ENCODE measurements at regions not wholly inside any gene's neighbourhood (a gene's known extent, or its start where the extent isn't known, plus 50 kb on each side); places are given as distances from the start of the nearest gene placed in this dataset.
"Not testable (repeated sequence)": the region's sequence is repeated elsewhere in the genome, so short reads cannot be mapped to it uniquely, and the experiment has no call there.

DNA sequence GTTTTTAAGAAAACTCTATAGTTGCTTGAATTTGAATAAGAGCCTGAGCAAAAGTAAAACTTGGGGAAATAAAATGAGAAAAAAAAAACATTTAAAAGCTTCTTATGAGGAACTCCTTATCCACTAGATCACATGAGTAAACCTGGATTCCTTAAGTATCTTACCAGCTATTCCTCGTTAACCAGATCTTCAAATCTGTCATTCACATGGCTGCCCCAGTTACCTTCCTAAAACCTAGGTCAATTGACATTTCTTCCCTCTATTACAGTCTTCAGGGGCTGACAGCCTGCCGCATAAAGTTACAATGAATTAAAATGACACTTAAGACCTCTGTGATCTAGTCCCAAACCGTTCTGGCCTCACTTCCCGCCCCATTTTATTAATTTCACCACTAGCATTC lies 583.6 kb downstream of the NR2F2 start:
- no peak for DNase-seq (ENCODE audit: low read depth)

DNA sequence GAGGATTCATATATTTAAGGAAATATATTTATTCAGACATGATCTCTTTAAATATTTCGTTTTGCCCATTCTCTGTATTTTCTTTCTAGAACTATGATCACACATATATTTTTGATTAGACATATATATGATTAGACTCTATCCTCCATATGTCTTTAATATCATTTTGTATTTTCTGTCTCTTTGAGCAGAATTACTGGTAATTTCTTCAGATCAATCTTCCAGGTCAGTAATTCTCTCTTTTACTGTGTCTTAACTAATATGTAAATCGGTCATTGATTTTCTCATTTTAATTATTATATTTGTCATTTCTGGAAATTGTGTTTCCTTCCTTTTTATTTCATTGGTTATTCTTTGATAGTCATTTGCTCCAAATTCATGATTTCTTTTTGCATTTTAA lies 586.2 kb downstream of the NR2F2 start:
- DNase-seq (ENCODE audit: low read depth) = no peak

DNA sequence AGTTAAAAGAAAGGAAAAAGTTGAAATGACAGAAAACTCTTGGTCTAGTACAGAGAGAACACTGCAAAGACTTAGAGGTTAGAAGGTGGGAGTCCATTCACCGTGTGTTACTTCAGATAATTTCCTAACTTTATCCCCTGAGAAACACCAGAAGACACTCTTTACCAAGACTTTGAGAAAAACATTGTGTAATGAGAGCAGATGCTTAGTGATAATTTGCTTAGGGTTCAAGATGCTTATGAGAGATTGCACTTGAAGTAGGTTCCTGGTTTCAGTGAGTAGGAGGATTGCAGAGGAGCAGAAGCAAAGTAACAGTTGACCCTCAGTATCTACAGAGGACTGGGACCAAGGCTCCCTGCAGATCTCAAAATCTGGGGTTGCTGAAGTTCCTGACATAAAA lies 594.1 kb downstream of the NR2F2 start:
- no peak for DNase-seq (ENCODE audit: low read depth)

DNA sequence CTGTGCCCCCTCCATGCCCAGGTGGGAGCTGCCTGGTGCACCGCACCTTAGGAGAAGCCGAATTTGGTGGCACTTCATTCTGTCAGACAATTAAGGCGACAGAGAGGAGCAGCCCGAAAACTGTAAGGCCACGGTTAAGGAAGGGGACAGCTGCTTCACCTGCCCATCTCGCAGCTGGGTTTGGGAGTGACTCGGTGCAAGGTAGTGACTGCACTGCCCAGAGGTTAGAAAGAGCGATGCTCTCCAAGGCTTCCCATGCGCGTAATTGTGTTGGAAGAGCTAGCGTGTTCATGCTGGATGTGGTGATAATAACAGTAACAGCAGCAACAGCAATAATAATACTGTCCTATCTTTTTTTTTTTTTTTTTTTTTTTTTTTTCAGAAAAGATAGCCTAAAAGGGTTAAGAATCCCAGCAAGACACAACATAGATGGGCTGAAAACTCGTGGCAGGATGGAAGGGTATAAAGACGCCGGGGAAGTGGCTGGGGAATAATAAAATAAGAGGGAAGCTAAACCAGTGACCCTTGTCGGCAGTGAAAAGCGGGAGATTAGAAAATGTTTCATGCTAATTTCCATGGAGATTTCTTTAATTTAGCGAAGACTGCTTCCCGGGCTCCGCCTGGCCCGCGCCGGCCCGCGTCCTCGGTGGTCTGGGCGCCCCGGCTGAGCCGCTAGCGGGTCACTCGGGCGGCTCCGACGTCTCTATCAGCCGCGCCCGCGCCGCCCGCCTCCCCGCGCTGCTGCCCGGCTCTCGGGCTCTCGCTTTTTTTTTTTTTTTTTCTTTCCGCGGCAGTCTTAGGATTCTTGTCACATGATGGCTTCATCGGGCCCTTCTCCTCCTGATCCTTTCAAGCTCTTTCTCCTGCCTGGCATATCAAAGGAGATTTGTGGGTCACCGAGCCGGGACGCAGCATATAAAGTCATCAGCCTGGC lies 617.1 kb downstream of the NR2F2 start:
- DNase-seq (ENCODE audit: low read depth) = no peak

DNA sequence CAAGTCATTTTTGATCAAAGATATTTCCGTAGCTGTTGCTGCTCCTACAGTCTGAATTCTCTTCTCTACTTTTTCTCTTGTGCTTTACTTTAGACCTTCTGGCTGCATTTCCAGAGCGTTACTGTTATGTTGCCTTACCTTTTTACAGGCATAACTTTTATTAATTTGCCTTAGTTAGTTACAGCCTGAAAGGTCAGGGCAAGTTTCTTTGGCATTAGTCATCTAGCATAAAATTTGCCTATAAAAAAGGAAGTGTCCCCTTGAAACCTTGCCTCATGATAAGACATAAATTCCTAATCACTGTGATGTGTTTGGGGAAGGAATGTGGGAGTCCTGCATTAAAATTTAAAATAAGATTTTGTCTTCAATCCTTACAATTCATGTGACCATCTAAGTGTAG lies 618.5 kb downstream of the NR2F2 start:
- no peak for DNase-seq (ENCODE audit: low read depth)

DNA sequence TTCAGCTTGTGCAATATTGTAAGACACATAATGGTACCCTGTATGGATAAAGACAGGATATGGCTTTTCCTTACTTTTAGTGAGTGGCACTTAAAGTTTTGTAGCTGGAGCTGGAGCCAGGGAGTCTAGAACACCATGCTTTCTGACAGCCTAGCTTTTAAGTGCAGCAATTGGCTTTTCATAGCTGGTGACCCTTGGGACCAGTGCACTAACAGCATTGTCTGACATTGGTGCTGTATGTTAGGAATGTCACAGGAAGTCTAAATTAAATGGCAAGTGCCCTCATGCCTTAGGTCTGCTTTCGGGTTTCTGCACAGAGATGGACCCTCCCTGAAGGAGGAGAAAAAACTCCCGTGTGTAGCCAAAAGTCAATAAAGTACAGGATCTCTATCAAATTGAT lies 628.2 kb downstream of the NR2F2 start:
- DNase-seq (ENCODE audit: low read depth) = no peak

DNA sequence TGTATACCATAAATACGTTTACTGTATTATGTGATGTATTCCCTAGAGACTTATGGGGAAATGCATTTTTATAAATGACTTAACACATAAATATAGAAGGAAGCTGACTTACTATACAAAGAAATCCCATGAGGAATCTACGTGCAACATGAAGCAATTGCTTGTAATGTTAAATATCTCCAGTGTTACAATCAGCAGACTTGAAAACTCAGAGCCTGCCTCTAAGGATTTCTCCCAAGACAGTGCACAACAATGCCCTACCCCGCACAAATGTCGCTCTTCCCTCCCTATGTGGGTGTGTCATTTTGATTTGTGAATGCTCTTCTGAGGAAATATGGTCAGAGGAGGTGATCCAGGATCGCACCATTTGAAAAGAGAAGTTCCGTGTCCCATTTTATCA lies 629.0 kb downstream of the NR2F2 start:
- DNase-seq (ENCODE audit: low read depth) = no peak

DNA sequence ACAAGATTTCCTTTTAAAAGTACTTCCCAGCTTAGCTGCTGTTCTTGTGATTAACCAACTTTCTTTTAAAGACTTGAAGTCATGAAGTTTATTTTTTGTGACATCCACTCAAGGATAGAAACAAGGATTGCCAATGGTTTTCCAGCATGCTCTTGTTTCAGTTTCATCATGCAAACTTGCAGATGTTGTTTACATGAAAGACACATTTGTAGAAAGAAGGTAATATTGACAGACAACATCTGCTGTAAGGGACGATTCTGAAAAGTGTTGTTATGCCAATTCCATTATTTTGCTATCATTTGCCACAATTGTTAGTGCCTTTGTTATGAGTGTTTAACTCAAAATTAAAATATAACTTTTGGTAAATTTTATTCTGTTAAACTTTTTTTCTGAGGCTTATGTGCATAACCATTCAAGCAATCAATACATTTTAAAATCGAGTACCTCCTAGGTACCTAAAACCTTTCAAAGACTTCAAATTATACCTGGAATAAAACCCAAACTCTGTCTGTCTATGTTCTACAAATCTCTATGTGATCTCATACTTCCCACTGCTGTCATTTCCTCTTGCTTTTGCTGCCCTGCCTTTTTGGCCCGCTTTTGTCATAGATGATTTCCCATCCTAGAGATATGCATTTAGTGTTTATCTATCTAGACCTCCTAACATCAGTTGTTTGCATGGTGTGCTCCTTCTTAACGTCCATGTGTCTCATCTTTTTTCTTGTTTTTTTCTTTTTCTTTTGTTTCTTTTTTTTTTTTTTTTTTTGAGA lies 630.4 kb downstream of the NR2F2 start:
- DNase-seq (ENCODE audit: low read depth) = no peak

DNA sequence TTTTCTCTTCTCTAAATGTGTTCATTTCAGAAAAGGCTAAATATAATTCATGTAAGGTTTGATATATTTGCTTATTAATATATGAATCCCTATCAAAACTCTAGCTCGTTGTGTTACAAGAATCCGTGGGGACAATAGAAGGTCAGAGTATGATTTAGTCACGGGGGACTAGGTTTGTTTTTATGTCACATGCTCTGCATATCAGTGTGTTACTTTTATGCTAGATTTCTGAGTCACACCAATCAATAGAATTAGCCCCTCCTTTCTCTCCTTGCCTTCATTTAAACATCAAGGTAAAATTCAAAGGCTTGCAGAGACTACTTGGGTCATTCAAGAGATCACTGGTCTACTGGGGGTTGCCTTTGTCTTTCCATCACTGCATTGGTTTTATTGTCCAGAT lies 636.1 kb downstream of the NR2F2 start:
- no peak for DNase-seq (ENCODE audit: low read depth)

DNA sequence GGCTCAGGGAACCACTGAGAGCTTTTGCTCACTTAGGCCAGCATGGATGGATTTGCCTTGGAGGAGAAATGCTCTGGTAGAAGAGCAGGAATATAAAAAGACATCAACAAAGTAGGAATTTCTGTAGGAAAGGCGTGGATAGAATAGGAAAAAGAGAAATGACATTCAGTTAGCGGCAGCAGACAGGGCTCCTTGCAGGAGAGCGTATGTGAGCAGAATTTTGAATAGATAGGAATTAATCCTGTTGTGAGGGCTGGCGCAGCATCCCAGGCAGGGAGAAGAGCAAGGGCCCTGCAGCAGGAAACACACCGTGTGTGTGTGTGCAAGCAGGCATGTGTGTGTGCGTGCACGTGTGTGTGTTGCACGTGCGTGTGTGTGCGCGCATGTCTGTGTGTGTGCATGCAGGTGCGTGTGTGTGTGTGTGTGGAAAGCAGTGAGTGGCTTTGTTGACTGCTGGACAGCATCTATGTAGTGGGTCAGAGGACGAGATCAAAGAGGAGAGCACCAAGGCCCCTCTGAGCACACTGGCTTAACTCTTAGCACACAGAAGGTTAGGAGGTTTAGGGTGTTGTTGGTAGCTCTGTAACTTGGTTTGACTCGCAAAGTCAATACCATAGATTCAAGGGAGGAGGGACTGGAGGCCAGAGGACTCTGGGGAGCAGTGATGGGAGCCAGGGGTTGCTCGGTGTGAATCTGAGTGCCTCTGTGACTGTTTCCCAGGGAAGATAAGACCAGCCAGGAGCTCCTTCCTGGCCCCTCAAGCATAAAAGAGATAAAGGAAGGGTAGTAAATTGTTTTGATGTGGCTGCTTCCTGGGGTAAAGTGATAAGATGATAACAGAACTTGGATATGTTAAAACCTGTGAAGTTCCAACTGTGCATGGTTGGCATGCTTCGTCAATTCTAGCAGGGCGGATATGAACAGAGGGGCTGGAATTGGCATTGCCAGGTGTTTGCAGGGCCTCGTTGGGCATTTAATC lies 639.5 kb downstream of the NR2F2 start:
- DNase-seq (ENCODE audit: low read depth) = no peak

DNA sequence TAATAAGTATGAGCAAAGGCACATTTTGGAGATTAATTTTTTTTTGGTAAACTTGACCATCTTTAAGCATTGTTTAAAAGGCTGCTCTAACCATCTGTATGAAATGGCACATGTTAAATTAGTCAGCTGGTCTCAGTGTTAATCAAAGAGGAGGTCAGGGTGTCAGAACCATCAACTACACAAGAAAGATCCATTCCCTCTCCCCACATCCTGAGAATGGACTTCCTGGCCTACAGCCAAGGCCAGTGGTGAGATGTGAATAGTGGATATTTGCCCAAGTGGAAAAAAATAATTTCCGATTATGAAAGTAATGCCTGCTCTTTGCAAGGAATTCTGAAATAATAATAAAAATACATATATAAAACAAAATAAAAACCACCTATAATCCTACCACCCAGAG lies 641.7 kb downstream of the NR2F2 start:
- no peak for DNase-seq (ENCODE audit: low read depth)

- DNase-seq (ENCODE audit: low read depth) = no peak
These were observed 644.3 kb downstream of the NR2F2 start for GRCh38 chr15:96974761-96975160.

GRCh38 chr15:96977886-96978285 lies 647.4 kb downstream of the NR2F2 start:
- no peak for DNase-seq (ENCODE audit: low read depth)

DNA sequence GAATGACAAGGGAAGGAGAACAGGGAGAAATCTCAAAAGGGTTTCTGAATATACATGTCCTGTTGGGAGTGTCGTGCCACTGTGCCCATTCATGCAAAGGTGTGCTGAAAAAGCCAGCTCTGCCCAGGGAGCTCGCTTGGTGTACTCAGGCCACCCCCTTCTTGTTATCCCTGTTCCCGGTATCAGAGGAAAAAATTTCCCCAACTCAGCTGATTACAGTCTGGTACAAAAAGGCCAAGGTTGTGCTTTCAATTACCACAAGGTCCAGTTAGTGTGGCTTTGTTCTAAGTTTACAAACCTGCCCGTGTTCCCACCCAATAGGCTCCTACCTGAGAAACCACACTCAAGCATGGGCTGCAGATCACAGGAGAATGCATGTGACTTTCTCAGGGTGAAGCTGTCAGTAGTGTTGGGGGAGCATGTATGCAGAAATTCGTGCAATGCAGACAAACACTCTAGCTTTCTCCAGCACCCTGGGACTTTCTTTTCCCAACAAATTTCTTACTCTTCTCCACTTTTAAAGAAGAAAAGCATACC lies 648.5 kb downstream of the NR2F2 start:
- DNase-seq (ENCODE audit: low read depth) = no peak

GRCh38 chr15:96984121-96984671 lies 653.7 kb downstream of the NR2F2 start:
- not testable (repeated sequence) for DNase-seq (ENCODE audit: low read depth)

- no peak for DNase-seq (ENCODE audit: low read depth)
These were observed 662.3 kb downstream of the NR2F2 start for GRCh38 chr15:96992817-96993216.

GRCh38 chr15:96997538-96997937 lies 667.0 kb downstream of the NR2F2 start:
- no peak for DNase-seq (ENCODE audit: low read depth)

DNA sequence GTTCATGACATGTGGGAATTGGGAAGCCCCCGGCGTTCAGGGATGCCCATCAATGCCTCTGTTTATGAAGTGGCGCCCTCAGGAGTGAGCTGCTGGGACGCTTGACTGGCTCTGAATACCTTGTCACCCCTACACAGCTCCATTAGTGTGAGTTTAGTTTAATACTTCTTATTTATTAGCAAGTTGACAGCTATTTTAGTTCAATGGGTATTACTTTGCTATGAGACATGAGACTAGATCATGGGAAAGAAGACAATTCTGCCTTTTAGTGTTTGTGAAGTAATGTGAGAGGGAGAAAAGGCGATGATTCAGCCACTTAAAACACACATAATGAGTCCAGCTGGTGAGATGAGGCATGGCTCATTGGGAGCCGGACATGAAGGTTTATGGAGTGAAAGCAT lies 678.5 kb downstream of the NR2F2 start:
- no peak for DNase-seq (ENCODE audit: low read depth)

DNA sequence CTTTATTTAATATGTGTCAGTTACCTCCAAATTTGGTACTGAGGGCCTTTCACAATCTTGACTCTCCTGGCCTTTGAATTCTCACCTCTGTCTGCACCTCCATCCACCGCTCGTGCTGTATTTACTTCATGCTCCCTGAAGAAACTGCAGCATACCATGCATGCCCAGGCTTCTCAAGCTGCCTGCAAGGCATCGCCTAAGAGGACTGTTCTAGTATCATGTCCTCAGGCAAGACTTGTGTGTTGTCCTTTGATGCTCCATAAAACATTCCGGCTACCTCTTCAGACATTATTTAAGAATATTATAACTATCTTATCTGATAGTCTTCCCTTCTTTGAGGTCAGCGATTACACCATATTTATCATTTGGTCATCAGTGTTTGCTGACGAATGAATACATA lies 682.5 kb downstream of the NR2F2 start:
- DNase-seq (ENCODE audit: low read depth) = no peak

GRCh38 chr15:97013491-97013890 lies 683.0 kb downstream of the NR2F2 start:
- DNase-seq (ENCODE audit: low read depth) = no peak

- peak; percentile 9 for DNase-seq (ENCODE audit: low read depth)
These were observed 683.5 kb downstream of the NR2F2 start for GRCh38 chr15:97014001-97014400.

DNA sequence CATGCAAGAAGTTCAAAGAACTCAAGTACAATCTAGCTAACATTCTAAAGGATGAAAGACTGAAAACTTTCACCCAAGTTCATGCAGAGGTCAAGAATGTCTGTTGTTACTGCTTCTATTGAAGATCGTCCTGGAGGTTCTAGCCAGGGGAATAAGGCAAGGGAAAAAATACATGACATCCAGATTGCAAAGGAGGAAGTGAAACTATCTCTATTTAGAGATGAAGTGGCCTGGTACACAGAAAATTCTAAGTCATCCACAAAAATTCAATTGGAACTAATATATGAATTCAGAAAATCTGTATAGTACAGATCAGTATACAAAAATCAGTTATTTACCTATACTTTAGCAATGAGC lies 693.0 kb downstream of the NR2F2 start:
- no peak for DNase-seq (ENCODE audit: low read depth)
